Activated naive CD4-positive, alpha-beta T cell treated with anti-CD3 and anti-CD28 coated beads for 36 hours (primary cell): ENCODE measurements at regions not wholly inside any gene's neighbourhood (a gene's known extent, or its start where the extent isn't known, plus 50 kb on each side); places are given as distances from the start of the nearest gene placed in this dataset.

Experiments
- CTCF ChIA-PET: fragments of 350-600 bp; sonication (Branson Sonifier 250); formaldehyde crosslinking; loops from one replicate; lab custom pipeline; 2021; ENCODE audit warnings: antibody characterized with exemption; lab: Charles Lee
- DNase-seq: peaks from one replicate; pipeline ENCODE4 v3.0.0-alpha.2; 2020
- H3K27ac Mint-ChIP-seq: one replicate; pipeline ENCODE4 v1.8.0; 2021; ENCODE audit warnings: mild to moderate bottlenecking, mixed read lengths
- H3K27me3 Mint-ChIP-seq: one replicate; pipeline ENCODE4 v1.8.0; 2021; ENCODE audit warnings: low read depth, mixed read lengths
- H3K36me3 Mint-ChIP-seq: one replicate; pipeline ENCODE4 v1.8.0; 2021; ENCODE audit warnings: low read depth, mixed read lengths
- H3K4me1 Mint-ChIP-seq: one replicate; pipeline ENCODE4 v1.8.0; 2021; ENCODE audit warnings: low read depth, mixed read lengths
- H3K4me3 Mint-ChIP-seq: one replicate; pipeline ENCODE4 v1.8.0; 2021; ENCODE audit warnings: mild to moderate bottlenecking, moderate library complexity, mixed read lengths
- H3K9me3 Mint-ChIP-seq: one replicate; pipeline ENCODE4 v1.8.0; 2021; ENCODE audit warnings: mixed read lengths
- intact Hi-C: fragments of 100-400 bp; cut with micrococcal nuclease; formaldehyde crosslinking; loops from one replicate; pipeline ENCODE4 v1.15.1; 2023

- CTCF ChIA-PET, result interaction anchor here (0.7 kb wide), 1 partner anchor 983 kb away, joined by 3 read pairs; no protein-coding TSS in a partner anchor
- H3K4me3 Mint-ChIP-seq, result no peak overlapping the region
- no peaks in the 10 kb centered on the region for H3K36me3 Mint-ChIP-seq
- DNase-seq, result no peak
- H3K4me1 Mint-ChIP-seq, result no peaks in the 10 kb centered on the region
- H3K27ac Mint-ChIP-seq, result no peak overlapping the region
- intact Hi-C loops, result no loop called here
- no peaks in the 10 kb centered on the region for H3K27me3 Mint-ChIP-seq
- no peaks in the 10 kb centered on the region for H3K9me3 Mint-ChIP-seq
Measured at GRCh38 chr3:1998739-1999138, 99.9 kb upstream of the CNTN4 start.

- CTCF ChIA-PET, result no interaction called here
- Mint-ChIP-seq H3K27ac (no peak overlapping the region), H3K4me3 (no peak overlapping the region), H3K4me1 (no peaks in the 10 kb centered on the region), H3K27me3 (no peaks in the 10 kb centered on the region), H3K9me3 (peaks cover 6% of the 10 kb centered on the region), H3K36me3 (no peaks in the 10 kb centered on the region)
- intact Hi-C loops, result no loop called here
- DNase-seq, result no peak
Measured at GRCh38 chr3:2001306-2002108, 97.2 kb upstream of the CNTN4 start.

- Mint-ChIP-seq H3K4me3 (no peak overlapping the region), H3K4me1 (no peaks in the 10 kb centered on the region), H3K27ac (no peak overlapping the region), H3K27me3 (no peaks in the 10 kb centered on the region), H3K36me3 (no peaks in the 10 kb centered on the region), H3K9me3 (peaks cover 1% of the 10 kb centered on the region)
- CTCF ChIA-PET, result no interaction called here
- no peak for DNase-seq
- intact Hi-C loops, result no loop called here
Measured at GRCh38 chr3:2023959-2024358, 74.7 kb upstream of the CNTN4 start.

- CTCF ChIA-PET, result no interaction called here
- H3K27me3 Mint-ChIP-seq, result no peaks in the 10 kb centered on the region
- no peaks in the 10 kb centered on the region for H3K4me1 Mint-ChIP-seq
- no peak overlapping the region for H3K27ac Mint-ChIP-seq
- H3K4me3 Mint-ChIP-seq, result no peak overlapping the region
- peaks cover 4% of the 10 kb centered on the region for H3K9me3 Mint-ChIP-seq
- DNase-seq, result no peak
- H3K36me3 Mint-ChIP-seq, result no peaks in the 10 kb centered on the region
- intact Hi-C loops, result no loop called here
Measured at GRCh38 chr3:2024713-2025112, 74.0 kb upstream of the CNTN4 start.

- Mint-ChIP-seq H3K27ac (no peak overlapping the region), H3K4me1 (no peaks in the 10 kb centered on the region), H3K27me3 (no peaks in the 10 kb centered on the region), H3K36me3 (no peaks in the 10 kb centered on the region), H3K4me3 (no peak overlapping the region), H3K9me3 (peaks cover 10% of the 10 kb centered on the region)
- CTCF ChIA-PET, result no interaction called here
- DNase-seq, result no peak
- intact Hi-C loops, result no loop called here
Measured at GRCh38 chr3:2029559-2029958, 69.1 kb upstream of the CNTN4 start.

GRCh38 chr3:2036076-2036475 is 62.6 kb upstream of the CNTN4 start:
- Mint-ChIP-seq H3K27me3 (no peaks in the 10 kb centered on the region), H3K4me3 (no peak overlapping the region), H3K27ac (no peak overlapping the region), H3K4me1 (no peaks in the 10 kb centered on the region), H3K9me3 (peaks cover 1% of the 10 kb centered on the region), H3K36me3 (no peaks in the 10 kb centered on the region)
- CTCF ChIA-PET, result no interaction called here
- intact Hi-C loops, result no loop called here
- DNase-seq, result no peak

- DNase-seq, result no peak
- Mint-ChIP-seq H3K36me3 (no peaks in the 10 kb centered on the region), H3K4me3 (no peak overlapping the region), H3K9me3 (no peaks in the 10 kb centered on the region), H3K27ac (no peak overlapping the region), H3K27me3 (no peaks in the 10 kb centered on the region), H3K4me1 (no peaks in the 10 kb centered on the region)
- CTCF ChIA-PET, result no interaction called here
- intact Hi-C loops, result no loop called here
Measured at GRCh38 chr3:2041931-2042330, 56.7 kb upstream of the CNTN4 start.
